Esophagus squamous epithelium (tissue), 4 donors: ENCODE measurements at regions not wholly inside any gene's neighbourhood (a gene's known extent, or its start where the extent isn't known, plus 50 kb on each side); places are given as distances from the start of the nearest gene placed in this dataset.

Source experiments
- POLR2A ChIP-seq, 4 donors: fragments of 450-650 bp; IDR thresholded peaks; one replicate each; pipeline ENCODE4 v1.6.1; 2017; ENCODE audit warnings: antibody characterized with exemption in 4 of 4, mild to moderate bottlenecking in 4 of 4, moderate library complexity in 3 of 4
- TF ChIP-seq, protein P1 (sequence below), 6 experiments: fragments of 450-650 bp in 4 of 6; fragments of 200-600 bp in 2 of 6; sonication (generic) in 2 of 6; IDR thresholded peaks; one replicate each; pipeline ENCODE4 v1.5.1; 2016 to 2019; ENCODE audit warnings: antibody characterized with exemption in 6 of 6, mild to moderate bottlenecking in 4 of 6, moderate library complexity in 4 of 6

DNA sequence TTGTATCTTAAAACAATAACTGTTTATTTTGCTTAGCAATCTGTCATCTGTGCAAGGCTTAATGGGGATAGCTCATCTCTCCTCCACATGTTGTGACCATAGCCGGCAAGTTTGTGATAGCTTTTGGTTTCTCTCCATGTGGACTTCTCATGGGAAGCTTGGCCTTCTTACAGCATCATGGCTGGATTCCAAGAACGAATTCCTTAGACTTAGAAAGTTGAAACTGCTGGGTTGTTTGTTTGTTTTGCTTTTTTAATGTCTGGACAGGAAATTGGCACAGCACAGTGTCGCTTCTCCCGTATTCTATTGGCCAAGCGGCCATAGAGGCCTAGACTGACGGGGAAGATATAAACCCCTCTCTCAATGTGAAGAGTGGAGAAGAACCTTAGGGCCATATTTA is 61.0 kb upstream of the PRDM9 start:
- TF ChIP-seq POLR2A (IDR thresholded peaks at IDR 0.05), result no peak
- TF ChIP-seq, protein P1, sequence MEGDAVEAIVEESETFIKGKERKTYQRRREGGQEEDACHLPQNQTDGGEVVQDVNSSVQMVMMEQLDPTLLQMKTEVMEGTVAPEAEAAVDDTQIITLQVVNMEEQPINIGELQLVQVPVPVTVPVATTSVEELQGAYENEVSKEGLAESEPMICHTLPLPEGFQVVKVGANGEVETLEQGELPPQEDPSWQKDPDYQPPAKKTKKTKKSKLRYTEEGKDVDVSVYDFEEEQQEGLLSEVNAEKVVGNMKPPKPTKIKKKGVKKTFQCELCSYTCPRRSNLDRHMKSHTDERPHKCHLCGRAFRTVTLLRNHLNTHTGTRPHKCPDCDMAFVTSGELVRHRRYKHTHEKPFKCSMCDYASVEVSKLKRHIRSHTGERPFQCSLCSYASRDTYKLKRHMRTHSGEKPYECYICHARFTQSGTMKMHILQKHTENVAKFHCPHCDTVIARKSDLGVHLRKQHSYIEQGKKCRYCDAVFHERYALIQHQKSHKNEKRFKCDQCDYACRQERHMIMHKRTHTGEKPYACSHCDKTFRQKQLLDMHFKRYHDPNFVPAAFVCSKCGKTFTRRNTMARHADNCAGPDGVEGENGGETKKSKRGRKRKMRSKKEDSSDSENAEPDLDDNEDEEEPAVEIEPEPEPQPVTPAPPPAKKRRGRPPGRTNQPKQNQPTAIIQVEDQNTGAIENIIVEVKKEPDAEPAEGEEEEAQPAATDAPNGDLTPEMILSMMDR (IDR thresholded peaks at IDR 0.05), result no peak
